ENCODE measurements at regions not wholly inside any gene's neighbourhood (a gene's known extent, or its start where the extent isn't known, plus 50 kb on each side); places are given as distances from the start of the nearest gene placed in this dataset.

DNA sequence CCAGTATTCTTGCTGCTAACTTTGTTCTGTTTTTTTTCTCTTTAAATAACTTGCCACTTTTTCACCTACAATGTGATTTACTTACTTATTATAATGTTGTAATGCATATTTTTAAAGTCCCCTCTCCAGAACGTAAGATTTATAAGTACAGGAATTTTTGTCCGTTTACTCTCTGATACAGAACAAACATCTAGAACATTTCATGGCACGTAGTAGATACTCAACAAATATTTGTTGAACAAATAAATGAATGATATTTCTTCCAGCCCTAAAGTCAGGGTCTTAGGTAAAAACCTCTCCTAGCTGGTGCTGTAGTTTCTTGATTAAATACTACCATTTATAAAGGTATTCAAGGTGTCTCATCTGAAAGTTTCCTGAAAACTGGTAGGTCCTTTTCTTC is 125.1 kb downstream of the ZBTB18 start:
- TF ChIP-seq, protein P1, sequence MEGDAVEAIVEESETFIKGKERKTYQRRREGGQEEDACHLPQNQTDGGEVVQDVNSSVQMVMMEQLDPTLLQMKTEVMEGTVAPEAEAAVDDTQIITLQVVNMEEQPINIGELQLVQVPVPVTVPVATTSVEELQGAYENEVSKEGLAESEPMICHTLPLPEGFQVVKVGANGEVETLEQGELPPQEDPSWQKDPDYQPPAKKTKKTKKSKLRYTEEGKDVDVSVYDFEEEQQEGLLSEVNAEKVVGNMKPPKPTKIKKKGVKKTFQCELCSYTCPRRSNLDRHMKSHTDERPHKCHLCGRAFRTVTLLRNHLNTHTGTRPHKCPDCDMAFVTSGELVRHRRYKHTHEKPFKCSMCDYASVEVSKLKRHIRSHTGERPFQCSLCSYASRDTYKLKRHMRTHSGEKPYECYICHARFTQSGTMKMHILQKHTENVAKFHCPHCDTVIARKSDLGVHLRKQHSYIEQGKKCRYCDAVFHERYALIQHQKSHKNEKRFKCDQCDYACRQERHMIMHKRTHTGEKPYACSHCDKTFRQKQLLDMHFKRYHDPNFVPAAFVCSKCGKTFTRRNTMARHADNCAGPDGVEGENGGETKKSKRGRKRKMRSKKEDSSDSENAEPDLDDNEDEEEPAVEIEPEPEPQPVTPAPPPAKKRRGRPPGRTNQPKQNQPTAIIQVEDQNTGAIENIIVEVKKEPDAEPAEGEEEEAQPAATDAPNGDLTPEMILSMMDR (IDR thresholded peaks at IDR 0.05), result no peak
- no peak for TF ChIP-seq POLR2A (IDR thresholded peaks at IDR 0.05)
